Motor neuron (in vitro differentiated cells): ENCODE measurements at regions not wholly inside any gene's neighbourhood (a gene's known extent, or its start where the extent isn't known, plus 50 kb on each side); places are given as distances from the start of the nearest gene placed in this dataset.
A peak's percentile ranks its signal among the peaks of the same experiment; 100 is the strongest.

Source experiments
- ATAC-seq, 8 experiments: fragments of 200-7000 bp; cut with Tn5 transposase; replicated peaks in 6 of 8; 2 replicates each; pipeline ENCODE4 v1.8.0; 2021; ENCODE audit warnings: mild to moderate bottlenecking in 8 of 8, moderate library complexity in 8 of 8
- H3K27ac ChIP-seq, 2 donors: fragments of 250-450 bp; sonication (Bioruptor Pico); 2 replicates each; pipeline ENCODE4 v1.9.0; 2021; ENCODE audit warnings: antibody characterized with exemption in 2 of 2, mild to moderate bottlenecking in 2 of 2, moderate library complexity in 1 of 2
- H3K4me1 ChIP-seq, 2 donors: fragments of 250-450 bp; sonication (Bioruptor Pico); replicated peaks in 1 of 2; 2 replicates each; pipeline ENCODE4 v1.6.1; 2021; ENCODE audit warnings: antibody characterized with exemption in 2 of 2, mild to moderate bottlenecking in 2 of 2, moderate library complexity in 1 of 2
- H3K4me3 ChIP-seq, 5 donors: fragments of 250-450 bp; sonication (Bioruptor Pico); 2 replicates each; pipeline ENCODE4 v1.9.0; 2021; ENCODE audit warnings: antibody characterized with exemption in 5 of 5, mild to moderate bottlenecking in 5 of 5, moderate library complexity in 4 of 5
- WGBS, 10 experiments: fragments of 450-650 bp; shearing (Covaris generic); methylation state at CpG; one replicate each; pipeline ENCODE4 v1.0.0; 2022; 5-methylcytosine and 5-hydroxymethylcytosine counted together
- in situ Hi-C, 9 experiments: fragments of 400-800 bp; cut with MboI; loops; one replicate each; pipeline ENCODE4 v1.15.0; 2021; ENCODE audit warnings: low sequenced_read_pairs in 9 of 9, low pct_unique_long_range_greater_than_20kb in 2 of 9; ENCODE audit not compliant: unreplicated experiment in 9 of 9

DNA sequence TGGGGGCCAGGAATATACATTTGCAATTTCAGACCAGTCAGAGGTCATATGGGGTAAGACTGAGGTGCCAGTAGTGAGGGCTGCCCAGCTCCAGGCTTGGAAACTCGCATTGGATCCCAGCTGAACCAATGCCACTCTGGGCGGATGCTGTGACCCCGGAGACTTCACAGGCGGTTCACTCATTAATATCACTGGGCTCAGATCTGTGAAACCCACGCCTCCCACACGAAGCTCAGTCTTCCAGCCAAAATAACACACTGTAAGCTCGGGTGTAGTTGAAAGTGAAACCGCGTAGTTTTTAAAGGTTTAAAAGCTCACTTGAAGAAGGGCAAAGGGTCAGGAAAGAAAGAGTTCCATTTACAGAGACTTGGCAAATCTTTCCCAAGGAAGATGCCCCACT is 254.8 kb downstream of the FOXL1 start:
- 0 to 100% (median 51%) methylated on average over 1 to 9 of the region's 9 CpGs; no CpG with 5 or more reads in 5 of the 10 experiments for WGBS, 10 experiments
- H3K4me1 ChIP-seq = peaks cover 3% of the 10 kb centered on the region in 2 donors
- no peak overlapping the region for H3K4me3 ChIP-seq
- in situ Hi-C loops = no loop called here
- H3K27ac ChIP-seq = no peak overlapping the region
- ATAC-seq = peak in 1 of 8 experiments; percentile 48

DNA sequence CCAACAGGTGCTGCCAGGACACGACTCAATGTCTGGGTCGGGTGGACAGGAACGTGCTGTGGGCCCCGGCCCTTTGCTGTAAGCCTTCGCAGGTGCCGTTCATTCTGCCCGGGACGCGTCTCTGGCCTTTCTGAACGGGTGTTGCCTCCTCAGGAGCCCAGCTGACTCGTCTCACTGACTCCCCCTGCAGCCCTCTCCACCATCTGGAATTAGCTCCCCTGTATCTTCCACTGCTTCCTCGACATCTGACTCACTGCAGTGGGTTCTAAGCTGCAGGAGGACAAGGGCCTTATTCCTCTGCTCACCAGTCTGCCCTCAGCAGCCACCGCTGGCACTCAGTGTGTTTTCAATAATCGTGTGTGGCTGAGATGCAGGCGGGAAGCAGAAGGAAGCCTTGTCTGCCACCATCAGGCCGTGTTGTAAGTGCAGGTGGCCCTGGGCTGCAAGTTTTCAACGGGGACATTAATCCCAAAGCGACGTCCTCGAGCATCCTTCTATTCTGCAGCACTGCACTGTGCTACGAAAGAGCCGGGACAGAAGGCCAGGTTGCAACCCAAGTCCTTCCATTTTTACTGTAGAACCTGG is 256.2 kb downstream of the FOXL1 start:
- H3K27ac ChIP-seq = no peak overlapping the region
- H3K4me3 ChIP-seq = no peak overlapping the region
- H3K4me1 ChIP-seq = peaks cover 3% of the 10 kb centered on the region in 2 donors
- peak in 6 of 8 experiments; percentile 50 to 74 (median 62) for ATAC-seq
- 40 to 81% (median 55%) methylated on average over 1 to 11 of the region's 22 CpGs; no CpG with 5 or more reads in 4 of the 10 experiments for WGBS, 10 experiments
- in situ Hi-C loops = no loop called here

DNA sequence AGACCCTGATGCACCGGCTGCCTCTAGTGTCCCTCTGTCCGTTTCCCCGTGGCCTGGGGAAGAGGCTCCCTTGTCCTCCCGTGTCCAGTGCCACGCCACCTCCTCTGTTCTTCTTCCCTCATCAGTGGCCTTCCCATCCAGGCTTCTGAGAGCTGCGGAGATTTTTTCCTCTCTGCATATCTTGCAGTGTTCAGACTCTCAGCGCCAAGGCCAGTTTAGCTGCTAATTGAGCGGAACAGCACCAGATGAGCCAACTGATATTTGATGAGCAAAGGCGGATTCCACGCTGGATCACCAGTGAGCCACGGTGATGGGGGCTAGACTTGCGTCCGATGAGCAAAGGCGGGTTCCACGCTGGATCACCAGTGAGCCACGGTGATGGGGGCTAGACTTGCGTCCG is 257.6 kb downstream of the FOXL1 start:
- in situ Hi-C loops = no loop called here
- WGBS, 10 experiments = 60 to 88% (median 80%) methylated on average over 1 to 6 of the region's 18 CpGs; no CpG with 5 or more reads in 7 of the 10 experiments
- Histone ChIP-seq H3K27ac (no peak overlapping the region), H3K4me1 (peaks cover 3% of the 10 kb centered on the region in 2 donors), H3K4me3 (no peak overlapping the region)
- ATAC-seq = no peak

DNA sequence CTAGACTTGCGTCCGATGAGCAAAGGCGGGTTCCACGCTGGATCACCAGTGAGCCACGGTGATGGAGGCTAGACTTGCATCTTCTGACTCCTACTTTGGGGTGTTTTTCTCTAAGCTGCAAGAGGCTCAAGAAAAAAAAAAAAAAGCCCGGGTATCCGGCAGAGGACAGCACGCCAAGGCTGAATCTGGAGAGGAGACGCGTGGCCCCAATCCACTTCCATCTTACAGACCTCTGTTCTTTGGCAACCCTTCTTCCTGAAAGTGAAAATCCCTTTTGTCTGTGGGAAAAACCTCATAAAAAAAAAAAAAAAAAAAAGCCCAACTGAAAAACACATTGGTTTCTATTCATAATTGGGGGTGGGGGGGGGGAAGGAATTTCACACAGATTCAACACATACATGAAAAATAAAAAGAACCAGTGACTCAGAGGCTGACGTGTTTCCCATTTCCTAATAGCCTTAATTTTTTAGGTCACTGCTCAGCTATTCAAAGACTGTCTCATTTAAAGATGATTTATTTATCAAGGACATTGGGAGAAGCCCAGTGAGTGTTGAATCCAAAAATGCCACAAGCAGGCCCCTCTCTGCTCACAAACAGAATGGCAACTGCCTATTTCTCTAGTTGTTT is 258.3 kb downstream of the FOXL1 start:
- 3 to 95% (median 27%) methylated on average over 1 to 6 of the region's 11 CpGs; no CpG with 5 or more reads in 4 of the 10 experiments for WGBS, 10 experiments
- peaks cover 3% of the 10 kb centered on the region in 2 donors for H3K4me1 ChIP-seq
- no peak overlapping the region for H3K27ac ChIP-seq
- H3K4me3 ChIP-seq = no peak overlapping the region
- ATAC-seq = peak in 6 of 8 experiments; percentile 30 to 85 (median 47)
- in situ Hi-C loops = no loop called here

DNA sequence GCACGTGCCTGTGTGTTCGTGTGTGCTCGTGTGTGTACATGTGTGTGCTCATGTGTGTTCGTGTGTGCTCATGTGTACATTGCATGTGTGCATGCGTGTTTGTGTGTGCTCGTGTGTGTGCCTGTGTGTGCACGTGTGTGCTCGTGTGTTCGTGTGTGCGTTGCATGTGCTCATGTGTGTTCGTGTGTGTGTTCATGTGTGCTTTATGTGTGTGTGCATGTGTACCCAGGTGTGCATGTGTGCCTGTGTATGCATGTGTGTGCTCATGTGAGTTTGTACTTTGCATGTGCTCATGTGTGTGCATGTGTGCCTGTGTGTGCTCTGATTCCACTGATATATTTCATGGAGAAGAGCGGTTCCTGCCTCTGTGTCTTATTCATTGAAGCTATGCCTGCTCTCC is 265.5 kb downstream of the FOXL1 start:
- no peak for ATAC-seq
- Histone ChIP-seq H3K4me1 (no peaks in the 10 kb centered on the region), H3K27ac (no peak overlapping the region), H3K4me3 (no peak overlapping the region)
- 67 to 98% (median 80%) methylated on average over 2 to 9 of the region's 12 CpGs; no CpG with 5 or more reads in 2 of the 10 experiments for WGBS, 10 experiments
- in situ Hi-C loops = no loop called here

DNA sequence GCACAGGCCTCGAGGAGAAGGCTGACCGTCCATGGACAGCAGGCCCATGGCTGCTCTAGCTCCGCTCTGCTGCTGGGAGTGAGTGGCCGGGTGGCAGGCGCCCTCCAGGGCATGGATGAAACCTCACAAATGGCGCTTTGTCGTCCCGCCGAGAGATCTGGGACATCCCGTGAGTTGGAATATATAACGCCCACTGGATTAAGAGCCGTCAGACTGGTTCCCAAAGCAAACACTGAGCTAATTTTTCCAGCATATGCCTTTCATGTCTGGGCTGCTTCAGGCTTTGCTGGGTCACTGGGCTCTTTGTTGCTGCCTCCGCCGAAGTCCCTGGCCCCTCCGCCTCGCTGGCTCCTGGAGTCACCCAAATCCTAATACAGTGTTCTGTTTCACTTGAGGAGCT is 266.3 kb downstream of the FOXL1 start:
- ATAC-seq = no peak
- in situ Hi-C loops = no loop called here
- Histone ChIP-seq H3K27ac (no peak overlapping the region), H3K4me3 (no peak overlapping the region), H3K4me1 (no peaks in the 10 kb centered on the region)
- 80 to 94% (median 90%) methylated on average over 1 to 11 of the region's 16 CpGs; no CpG with 5 or more reads in 5 of the 10 experiments for WGBS, 10 experiments

DNA sequence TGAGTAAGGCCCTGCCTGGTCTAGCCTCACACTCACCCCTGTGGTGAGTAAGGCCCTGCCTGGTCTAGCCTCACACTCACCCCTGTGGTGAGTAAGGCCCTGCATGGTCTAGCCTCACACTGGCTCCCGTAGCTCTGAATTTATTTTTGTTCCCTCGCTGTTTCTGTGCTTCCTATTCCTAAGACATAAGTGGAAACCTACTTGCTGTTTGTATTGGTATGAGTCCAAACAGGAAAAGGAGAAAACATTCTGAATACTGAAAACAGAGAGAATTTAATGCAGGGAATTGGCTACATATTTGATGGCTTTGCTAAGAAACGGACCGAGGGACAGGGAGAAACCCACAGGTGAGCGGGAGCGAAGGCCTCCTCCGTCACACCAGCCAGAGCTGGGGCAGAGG is 267.8 kb downstream of the FOXL1 start:
- no peak for ATAC-seq
- in situ Hi-C loops = no loop called here
- 67 to 100% (median 94%) methylated on average over 2 to 6 of the region's 7 CpGs; no CpG with 5 or more reads in 5 of the 10 experiments for WGBS, 10 experiments
- Histone ChIP-seq H3K27ac (no peak overlapping the region), H3K4me3 (no peak overlapping the region), H3K4me1 (peaks cover 0 to 4% of the 10 kb centered on the region in 2 donors)

DNA sequence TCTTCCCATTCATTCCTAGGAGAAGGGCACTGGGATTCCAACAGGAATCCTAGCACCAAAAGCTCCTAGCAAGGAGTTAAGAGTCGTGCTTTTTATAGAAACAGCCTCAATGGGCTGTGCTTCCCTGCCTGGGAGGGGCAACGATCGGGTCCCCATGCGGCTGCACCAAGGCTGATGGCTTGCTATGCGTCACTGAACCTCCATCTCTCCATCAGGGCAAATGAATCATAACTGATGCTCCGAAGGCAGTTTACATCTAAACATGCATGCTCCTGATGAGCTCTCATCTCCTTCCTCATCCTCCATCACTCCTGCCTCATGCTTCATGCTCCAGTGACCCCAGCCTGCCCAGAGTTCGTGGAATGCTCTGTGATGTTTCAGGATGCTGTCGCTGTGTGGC is 270.5 kb downstream of the FOXL1 start:
- H3K4me1 ChIP-seq = peaks cover 0 to 4% of the 10 kb centered on the region in 2 donors
- no peak overlapping the region for H3K27ac ChIP-seq
- 40 to 100% (median 61%) methylated on average over 1 to 5 of the region's 8 CpGs; no CpG with 5 or more reads in 3 of the 10 experiments for WGBS, 10 experiments
- no peak overlapping the region for H3K4me3 ChIP-seq
- peak in 5 of 8 experiments; percentile 21 to 44 (median 35) for ATAC-seq
- in situ Hi-C loops = no loop called here

DNA sequence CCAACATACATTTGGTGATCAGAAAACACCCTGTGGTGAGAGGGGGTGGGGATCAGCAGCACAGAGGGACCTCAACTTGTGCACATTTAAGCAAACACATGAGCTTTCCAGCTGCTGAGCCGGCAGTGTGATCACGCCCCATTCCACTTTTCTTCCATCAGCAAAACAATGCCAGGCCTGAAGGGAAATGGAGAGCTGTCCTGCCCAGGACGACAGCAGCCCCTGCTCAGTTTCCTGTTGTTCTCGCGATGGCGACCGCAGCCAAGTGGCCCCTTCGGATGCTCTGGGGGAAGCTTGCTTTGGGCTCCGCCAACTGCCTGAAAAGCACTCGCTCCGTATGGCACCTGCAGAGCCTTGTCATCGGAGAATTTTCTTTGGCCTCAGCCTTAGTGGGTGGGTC is 272.3 kb downstream of the FOXL1 start:
- in situ Hi-C loops = no loop called here
- ATAC-seq = peak in 1 of 8 experiments; percentile 23
- no peak overlapping the region for H3K27ac ChIP-seq
- 0 to 77% (median 47%) methylated on average over 1 to 10 of the region's 12 CpGs; no CpG with 5 or more reads in 2 of the 10 experiments for WGBS, 10 experiments
- H3K4me1 ChIP-seq = peaks cover 7 to 15% of the 10 kb centered on the region in 2 donors
- H3K4me3 ChIP-seq = no peak overlapping the region

DNA sequence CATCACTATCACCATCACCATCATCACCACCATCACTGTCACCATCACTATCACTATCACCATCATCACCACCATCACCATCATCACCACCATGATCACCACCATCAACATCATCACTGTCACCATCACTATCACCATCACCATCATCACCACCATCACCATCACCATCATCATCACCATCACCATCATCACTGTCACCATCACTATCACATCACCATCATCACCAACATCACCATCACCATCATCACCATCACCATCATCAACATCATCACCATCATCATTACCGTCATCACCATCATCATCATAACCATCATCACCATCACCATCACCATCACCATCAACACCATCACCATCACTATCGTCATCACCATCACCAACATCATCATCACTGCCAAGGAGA is 273.8 kb downstream of the FOXL1 start:
- Histone ChIP-seq H3K27ac (no peak overlapping the region), H3K4me3 (no peak overlapping the region), H3K4me1 (peaks cover 7 to 15% of the 10 kb centered on the region in 2 donors)
- no peak for ATAC-seq
- in situ Hi-C loops = no loop called here
- 73 to 100% (median 100%) methylated on average over 1 to 2 of the region's 2 CpGs; no CpG with 5 or more reads in 2 of the 10 experiments for WGBS, 10 experiments

DNA sequence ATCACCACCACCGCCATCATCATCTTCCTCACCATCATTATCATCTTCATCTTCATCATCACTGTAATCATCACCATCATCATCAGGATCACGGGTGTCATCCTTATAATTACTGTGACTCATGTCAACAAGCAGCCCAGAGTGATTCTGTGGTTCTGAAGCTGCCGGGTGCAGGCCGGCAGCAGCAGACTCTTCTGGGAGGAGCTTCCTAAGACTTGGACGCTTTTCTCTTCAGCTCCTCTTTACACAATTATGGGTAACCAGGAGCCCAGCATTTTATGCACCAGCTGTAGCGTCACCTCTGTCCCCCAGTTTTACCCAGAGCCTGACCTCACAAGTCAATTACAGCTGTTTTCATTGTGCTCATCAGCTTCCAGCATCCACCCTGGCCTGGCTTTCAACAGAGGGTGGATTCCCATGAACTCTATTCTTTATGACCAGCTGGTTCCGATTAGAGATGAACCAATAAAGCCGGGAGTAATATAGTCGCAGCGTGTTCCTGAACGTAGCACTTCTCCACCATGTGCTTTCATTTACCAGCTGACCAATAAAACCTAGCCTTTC is 275.8 kb downstream of the FOXL1 start:
- ATAC-seq = peak; percentile 60 to 98 (median 76)
- in situ Hi-C loops = no loop called here
- Histone ChIP-seq H3K27ac (no peak overlapping the region), H3K4me3 (no peak overlapping the region), H3K4me1 (peaks cover 7 to 15% of the 10 kb centered on the region in 2 donors)
- 0 to 100% (median 43%) methylated on average over 1 to 10 of the region's 11 CpGs; no CpG with 5 or more reads in 1 of the 10 experiments for WGBS, 10 experiments

DNA sequence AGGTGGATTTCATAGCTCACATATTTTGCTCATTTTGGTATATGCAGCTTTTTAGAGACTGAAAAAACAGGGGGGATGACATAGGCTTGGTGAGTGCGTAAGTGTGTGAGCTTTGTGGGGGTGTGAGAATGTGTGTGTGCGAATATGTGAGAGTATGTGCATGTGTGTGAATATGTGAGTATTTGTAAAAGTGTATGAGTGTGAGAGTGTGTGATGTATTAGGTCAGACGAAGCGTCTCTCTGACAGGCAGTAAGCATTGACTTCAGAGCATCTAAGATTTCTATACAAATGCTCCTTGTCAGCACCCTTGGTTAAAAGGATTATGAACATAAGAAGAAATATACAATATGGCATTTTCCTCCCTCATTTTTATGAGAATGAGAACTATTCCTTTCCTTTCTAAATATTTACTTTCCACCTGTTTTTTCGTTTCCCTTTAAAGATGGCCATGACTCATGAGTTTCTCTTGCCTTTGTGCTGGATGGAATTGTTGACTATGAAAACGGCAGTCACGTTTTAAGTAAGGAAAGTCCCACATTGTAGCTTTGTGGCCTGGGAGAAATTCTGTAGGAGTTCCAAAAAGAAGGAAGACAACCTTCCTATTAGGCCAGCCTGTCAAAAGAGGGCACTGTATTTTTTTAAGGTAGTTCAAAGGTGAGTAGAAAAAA is 276.4 kb downstream of the FOXL1 start:
- in situ Hi-C loops = no loop called here
- peaks cover 7 to 15% of the 10 kb centered on the region in 2 donors for H3K4me1 ChIP-seq
- 4 to 80% (median 35%) methylated on average over 1 to 5 of the region's 7 CpGs for WGBS, 10 experiments
- ATAC-seq = peak; percentile 29 to 62 (median 52)
- H3K4me3 ChIP-seq = no peak overlapping the region
- no peak overlapping the region for H3K27ac ChIP-seq
